Trophoblast cell (in vitro differentiated cells and primary cell): ENCODE measurements at regions not wholly inside any gene's neighbourhood (a gene's known extent, or its start where the extent isn't known, plus 50 kb on each side); places are given as distances from the start of the nearest gene placed in this dataset.

Source experiments
- DNase-seq, 2 donors: peaks; one replicate each; pipeline ENCODE4 v3.0.0-alpha.2; 2016
- H2AFZ ChIP-seq: 2 replicates; pipeline ENCODE4 v1.6.1; 2013; ENCODE audit warnings: low read length, moderate library complexity, mild to moderate bottlenecking; ENCODE audit not compliant: insufficient read depth, poor library complexity
- H2AK5ac ChIP-seq: 2 replicates; pipeline ENCODE4 v1.6.1; 2013; ENCODE audit warnings: mild to moderate bottlenecking, low read length
- H2BK120ac ChIP-seq: 2 replicates; pipeline ENCODE4 v1.6.1; 2013; ENCODE audit warnings: low read length, mild to moderate bottlenecking, moderate library complexity; ENCODE audit not compliant: insufficient read depth, poor library complexity
- H2BK12ac ChIP-seq: 2 replicates; pipeline ENCODE4 v1.6.1; 2013; ENCODE audit warnings: mild to moderate bottlenecking, low read length, moderate library complexity
- H2BK5ac ChIP-seq: 2 replicates; pipeline ENCODE4 v1.6.1; 2013; ENCODE audit warnings: low read length, low read depth, moderate library complexity, mild to moderate bottlenecking; ENCODE audit not compliant: poor library complexity
- H3K14ac ChIP-seq: 2 replicates; pipeline ENCODE4 v1.6.1; 2013; ENCODE audit warnings: mild to moderate bottlenecking, low read length
- H3K18ac ChIP-seq: 2 replicates; pipeline ENCODE4 v1.6.1; 2013; ENCODE audit warnings: mild to moderate bottlenecking, low read length
- H3K23ac ChIP-seq: 2 replicates; pipeline ENCODE4 v1.6.1; 2013; ENCODE audit warnings: low read length
- H3K27ac ChIP-seq: 2 replicates; pipeline ENCODE4 v1.5.1; 2013; ENCODE audit warnings: low read depth, mild to moderate bottlenecking, inconsistent platforms, low read length, moderate library complexity
- H3K27me3 ChIP-seq: 2 replicates; pipeline ENCODE4 v1.6.1; 2013; ENCODE audit warnings: inconsistent platforms, mild to moderate bottlenecking, low read length, moderate library complexity; ENCODE audit not compliant: insufficient read depth
- H3K36me3 ChIP-seq, 2 experiments: 1 replicate in 1 of 2; 2 replicates in 1 of 2; pipeline ENCODE4 v1.6.1; 2013; ENCODE audit warnings: low read length in 2 of 2, mild to moderate bottlenecking in 2 of 2, moderate library complexity in 1 of 2; ENCODE audit not compliant: insufficient read depth in 2 of 2, control insufficient read depth in 1 of 2
- H3K4ac ChIP-seq: 2 replicates; pipeline ENCODE4 v1.6.1; 2013; ENCODE audit warnings: low read depth, mild to moderate bottlenecking, low read length, moderate library complexity
- H3K4me1 ChIP-seq, 2 experiments: 1 replicate in 1 of 2; 2 replicates in 1 of 2; pipeline ENCODE4 v1.6.1; 2013; ENCODE audit warnings: low read length in 2 of 2, mild to moderate bottlenecking in 2 of 2, moderate library complexity in 1 of 2; ENCODE audit not compliant: insufficient read depth in 2 of 2, control insufficient read depth in 1 of 2
- H3K4me2 ChIP-seq: 2 replicates; pipeline ENCODE4 v1.6.1; 2013; ENCODE audit warnings: inconsistent platforms, mild to moderate bottlenecking, low read length, moderate library complexity
- H3K4me3 ChIP-seq: 2 replicates; pipeline ENCODE4 v1.5.1; 2013; ENCODE audit warnings: mild to moderate bottlenecking, low read depth, low read length, inconsistent platforms
- H3K79me1 ChIP-seq: one replicate; pipeline ENCODE4 v1.6.1; 2013; ENCODE audit warnings: low read length
- H3K79me2 ChIP-seq: 2 replicates; pipeline ENCODE4 v1.6.1; 2013; ENCODE audit warnings: low read length, mild to moderate bottlenecking; ENCODE audit not compliant: control insufficient read depth, insufficient read depth, poor library complexity
- H3K9ac ChIP-seq: 2 replicates; pipeline ENCODE4 v1.6.1; 2013; ENCODE audit warnings: mild to moderate bottlenecking, low read length
- H3K9me3 ChIP-seq: 2 replicates; pipeline ENCODE4 v1.6.1; 2013; ENCODE audit warnings: low read depth, mild to moderate bottlenecking, control low read depth, inconsistent platforms, low read length; ENCODE audit not compliant: insufficient read depth
- H4K12ac ChIP-seq: 2 replicates; pipeline ENCODE4 v1.6.1; 2013; ENCODE audit warnings: low read depth, mild to moderate bottlenecking, low read length, moderate library complexity
- H4K8ac ChIP-seq: 2 replicates; pipeline ENCODE4 v1.6.1; 2013; ENCODE audit warnings: low read depth, mild to moderate bottlenecking, low read length, moderate library complexity
- H4K91ac ChIP-seq: one replicate; pipeline ENCODE4 v1.6.1; 2013; ENCODE audit warnings: low read depth, mild to moderate bottlenecking, low read length, moderate library complexity
- WGBS: extraction: QIAGEN DNeasy Blood & Tissue Kit; methylation state at CpG from one replicate; pipeline ENCODE4 v1.1.7; 2013; ENCODE audit warnings: missing lambda C conversion rate; ENCODE audit not compliant: insufficient read length, insufficient coverage; ENCODE audit errors: extremely low coverage; 5-methylcytosine and 5-hydroxymethylcytosine counted together

GRCh38 chr3:164224126-164224525 lies 854.2 kb downstream of the SI start:
- Histone ChIP-seq H3K27me3 (no peaks in the 10 kb centered on the region), H2BK120ac (no peak overlapping the region), H3K14ac (no peak overlapping the region), H3K9me3 (no peaks in the 10 kb centered on the region), H3K36me3 (no peaks in the 10 kb centered on the region), H3K79me1 (no peaks in the 10 kb centered on the region), H3K79me2 (no peaks in the 10 kb centered on the region), H4K12ac (no peak overlapping the region), H3K4ac (no peak overlapping the region), H3K9ac (no peak overlapping the region), H3K23ac (no peak overlapping the region), H3K27ac (no peak overlapping the region), H3K4me3 (no peak overlapping the region), H4K8ac (no peak overlapping the region), H4K91ac (no peak overlapping the region), H3K4me1 (no peaks in the 10 kb centered on the region), H3K18ac (no peak overlapping the region), H2BK12ac (no peak overlapping the region), H2AFZ (no peak overlapping the region), H2BK5ac (no peak overlapping the region), H3K4me2 (no peak overlapping the region), H2AK5ac (no peak overlapping the region)
- WGBS = no CpG with 5 or more reads among the region's 1 CpG
- no peak for DNase-seq

GRCh38 chr3:164222197-164222596 lies 856.1 kb downstream of the SI start:
- no peak for DNase-seq
- H3K18ac ChIP-seq = no peak overlapping the region
- no peak overlapping the region for H2AK5ac ChIP-seq
- H3K27ac ChIP-seq = no peak overlapping the region
- no peaks in the 10 kb centered on the region for H3K79me2 ChIP-seq
- H3K4me3 ChIP-seq = no peak overlapping the region
- no peak overlapping the region for H4K12ac ChIP-seq
- H3K9ac ChIP-seq = no peak overlapping the region
- no peak overlapping the region for H2BK12ac ChIP-seq
- no peak overlapping the region for H3K14ac ChIP-seq
- no peak overlapping the region for H2BK5ac ChIP-seq
- no peaks in the 10 kb centered on the region for H3K79me1 ChIP-seq
- no peak overlapping the region for H3K4me2 ChIP-seq
- no peaks in the 10 kb centered on the region for H3K9me3 ChIP-seq
- H3K23ac ChIP-seq = no peak overlapping the region
- H3K27me3 ChIP-seq = no peaks in the 10 kb centered on the region
- WGBS = no CpG with 5 or more reads among the region's 3 CpGs
- H3K36me3 ChIP-seq = no peaks in the 10 kb centered on the region
- H4K8ac ChIP-seq = no peak overlapping the region
- H2BK120ac ChIP-seq = no peak overlapping the region
- no peak overlapping the region for H2AFZ ChIP-seq
- H3K4me1 ChIP-seq = no peaks in the 10 kb centered on the region
- no peak overlapping the region for H4K91ac ChIP-seq
- H3K4ac ChIP-seq = no peak overlapping the region

GRCh38 chr3:164221297-164221696 lies 857.0 kb downstream of the SI start:
- Histone ChIP-seq H3K36me3 (no peaks in the 10 kb centered on the region), H2BK5ac (no peak overlapping the region), H2BK120ac (no peak overlapping the region), H3K79me2 (no peaks in the 10 kb centered on the region), H2BK12ac (no peak overlapping the region), H3K23ac (no peak overlapping the region), H4K91ac (no peak overlapping the region), H2AK5ac (no peak overlapping the region), H3K14ac (no peak overlapping the region), H4K12ac (no peak overlapping the region), H3K27ac (no peak overlapping the region), H3K9me3 (no peaks in the 10 kb centered on the region), H3K9ac (no peak overlapping the region), H3K4me1 (no peaks in the 10 kb centered on the region), H4K8ac (no peak overlapping the region), H2AFZ (no peak overlapping the region), H3K4me3 (no peak overlapping the region), H3K18ac (no peak overlapping the region), H3K4ac (no peak overlapping the region), H3K4me2 (no peak overlapping the region), H3K79me1 (no peaks in the 10 kb centered on the region), H3K27me3 (no peaks in the 10 kb centered on the region)
- no CpG with 5 or more reads among the region's 1 CpG for WGBS
- DNase-seq = no peak

DNA sequence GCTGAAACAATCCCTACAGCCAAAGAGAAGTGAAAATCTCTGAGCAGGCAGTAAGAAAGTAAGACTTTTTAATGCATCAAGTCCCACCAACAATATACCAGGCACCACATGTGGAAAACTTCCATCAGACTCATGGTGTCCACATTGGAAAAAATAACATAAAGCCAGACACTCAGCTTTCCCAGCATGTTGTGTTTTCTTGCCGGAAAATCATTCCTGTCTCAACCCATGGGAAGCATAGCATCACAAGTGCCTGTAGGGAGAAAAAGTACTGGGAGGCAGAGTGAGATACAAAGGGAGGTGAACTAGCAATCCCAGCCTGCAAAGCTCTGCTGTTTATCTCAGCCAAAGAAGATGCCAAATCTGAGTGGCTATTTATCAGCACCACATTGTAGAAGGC lies 868.9 kb downstream of the SI start:
- Histone ChIP-seq H2BK5ac (no peak overlapping the region), H3K18ac (no peak overlapping the region), H4K12ac (no peak overlapping the region), H2AK5ac (no peak overlapping the region), H3K79me2 (no peaks in the 10 kb centered on the region), H4K91ac (no peak overlapping the region), H2AFZ (no peak overlapping the region), H3K9ac (no peak overlapping the region), H3K4ac (no peak overlapping the region), H3K4me1 (no peaks in the 10 kb centered on the region), H3K4me3 (no peak overlapping the region), H2BK12ac (no peak overlapping the region), H3K79me1 (no peaks in the 10 kb centered on the region), H3K36me3 (no peaks in the 10 kb centered on the region), H2BK120ac (no peak overlapping the region), H3K9me3 (no peaks in the 10 kb centered on the region), H3K14ac (no peak overlapping the region), H4K8ac (no peak overlapping the region), H3K27me3 (no peaks in the 10 kb centered on the region), H3K4me2 (no peak overlapping the region), H3K27ac (no peak overlapping the region), H3K23ac (no peak overlapping the region)
- no peak for DNase-seq
- no CpG with 5 or more reads among the region's 1 CpG for WGBS
